Panc1 (cell line): ENCODE measurements at regions not wholly inside any gene's neighbourhood (a gene's known extent, or its start where the extent isn't known, plus 50 kb on each side); places are given as distances from the start of the nearest gene placed in this dataset.

Experiments
- ATAC-seq: fragments of 200-7000 bp; cut with Tn5 transposase; 2 replicates; pipeline ENCODE4 v1.9.1; 2020; ENCODE audit warnings: mild to moderate bottlenecking, moderate library complexity
- BruUV-seq: library from RNA; stranded (reverse); fragments of 400-500 nt; replicated peaks from 2 replicates; lab custom pipeline; 2021; lab: Mats Ljungman, UMichigan
- CTCF ChIA-PET: fragments of 300-600 bp; sonication (Branson Sonifier 250); formaldehyde crosslinking; loops from one replicate; lab custom pipeline; 2022; ENCODE audit warnings: antibody characterized with exemption; lab: Charles Lee
- POLR2A ChIA-PET: fragments of 300-600 bp; sonication (Branson Sonifier 250); formaldehyde crosslinking; loops from one replicate; lab custom pipeline; 2022; ENCODE audit warnings: antibody characterized with exemption; lab: Charles Lee
- DNase-seq: peaks from one replicate; pipeline ENCODE4 v3.0.0-alpha.2; 2010; ENCODE audit warnings: low read depth, low spot score
- H3K27ac ChIP-seq: 2 replicates; pipeline ENCODE4 v1.5.1; 2011; ENCODE audit warnings: mild to moderate bottlenecking, low read length, inconsistent platforms
- H3K27me3 ChIP-seq: fragments of 200-500 bp; sonication (Bioruptor generic); 2 replicates; pipeline ENCODE4 v1.6.0; 2014; ENCODE audit warnings: low read length, inconsistent platforms; ENCODE audit not compliant: control insufficient read depth, insufficient read depth
- H3K36me3 ChIP-seq: fragments of 200-500 bp; sonication (Bioruptor generic); 2 replicates; pipeline ENCODE4 v1.5.1; 2014; ENCODE audit warnings: inconsistent platforms, mild to moderate bottlenecking, low read length, moderate library complexity; ENCODE audit not compliant: control insufficient read depth, insufficient read depth
- H3K4me1 ChIP-seq: 2 replicates; pipeline ENCODE4 v1.5.1; 2011; ENCODE audit warnings: inconsistent platforms, mild to moderate bottlenecking, low read length, moderate library complexity; ENCODE audit not compliant: control insufficient read depth, insufficient read depth
- H3K4me3 ChIP-seq, 2 experiments: 2 replicates each; pipeline ENCODE4 v1.5.1; 2011 to 2012; ENCODE audit warnings: low read depth in 2 of 2, low read length in 2 of 2, mild to moderate bottlenecking in 2 of 2, inconsistent platforms in 1 of 2, moderate library complexity in 1 of 2
- H3K9me3 ChIP-seq: fragments of 200-500 bp; sonication (Bioruptor generic); 2 replicates; pipeline ENCODE4 v1.5.1; 2014; ENCODE audit warnings: low read depth, mild to moderate bottlenecking, inconsistent platforms, low read length, moderate library complexity; ENCODE audit not compliant: control insufficient read depth, insufficient read depth
- POLR2AphosphoS5 ChIP-seq: IDR thresholded peaks from 2 replicates; pipeline ENCODE4 v1.6.1; 2012; ENCODE audit warnings: mild to moderate bottlenecking, low read depth, low read length, moderate library complexity
- SIN3A ChIP-seq: IDR thresholded peaks from 2 replicates; pipeline ENCODE4 v1.6.1; 2012; ENCODE audit warnings: low read depth, mild to moderate bottlenecking, low read length, moderate library complexity, borderline replicate concordance; ENCODE audit not compliant: insufficient read depth
- TCF7L2 ChIP-seq: IDR thresholded peaks from 2 replicates; pipeline ENCODE4 v1.6.1; 2011; ENCODE audit warnings: mild to moderate bottlenecking, low read depth, low read length, inconsistent platforms
- in situ Hi-C: cut with HindIII; loops from 2 replicates; pipeline ENCODE4 v1.10.0; 2016; ENCODE audit warnings: low sequenced_read_pairs, low pct_unique_long_range_greater_than_20kb
- intact Hi-C: fragments of 100-400 bp; cut with micrococcal nuclease; formaldehyde crosslinking; loops from one replicate; pipeline ENCODE4 v1.10.0; 2022; ENCODE audit not compliant: unreplicated experiment
- TF ChIP-seq, protein P1 (sequence below), 2 experiments: IDR thresholded peaks; 2 replicates each; pipeline ENCODE4 v1.6.1; 2011 to 2012; ENCODE audit warnings: low read depth in 2 of 2, control low read depth in 1 of 2, low read length in 1 of 2, mild to moderate bottlenecking in 1 of 2, moderate library complexity in 1 of 2; ENCODE audit not compliant: insufficient read depth in 1 of 2
- TF ChIP-seq, protein P2 (sequence below): fragments of 450-650 bp; IDR thresholded peaks from 2 replicates; pipeline ENCODE4 v1.5.1; 2017; ENCODE audit warnings: mild to moderate bottlenecking

DNA sequence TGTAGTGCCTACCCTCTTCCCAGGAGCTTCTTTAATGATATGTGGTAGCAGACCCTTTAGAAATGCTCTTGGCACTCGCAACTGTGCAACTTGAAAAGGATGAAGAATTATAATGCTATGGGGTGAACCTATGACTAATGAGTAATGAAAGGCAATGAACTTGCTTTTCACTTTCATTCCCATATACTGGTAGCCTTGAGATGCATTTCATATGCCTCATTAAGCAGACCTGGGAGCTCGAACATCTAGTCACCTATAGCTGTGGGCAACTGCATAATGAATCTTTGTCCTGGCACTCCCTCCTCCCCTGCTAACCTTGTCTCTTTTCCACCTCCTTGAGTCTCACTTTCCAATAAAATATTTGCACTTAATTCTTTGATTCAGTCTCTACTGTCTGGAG, 605.9 kb upstream of the DAB2 start:
- no TSS peak for BruUV-seq
- no peak for TF ChIP-seq TCF7L2
- TF ChIP-seq SIN3A = no peak
- TF ChIP-seq, protein P1, sequence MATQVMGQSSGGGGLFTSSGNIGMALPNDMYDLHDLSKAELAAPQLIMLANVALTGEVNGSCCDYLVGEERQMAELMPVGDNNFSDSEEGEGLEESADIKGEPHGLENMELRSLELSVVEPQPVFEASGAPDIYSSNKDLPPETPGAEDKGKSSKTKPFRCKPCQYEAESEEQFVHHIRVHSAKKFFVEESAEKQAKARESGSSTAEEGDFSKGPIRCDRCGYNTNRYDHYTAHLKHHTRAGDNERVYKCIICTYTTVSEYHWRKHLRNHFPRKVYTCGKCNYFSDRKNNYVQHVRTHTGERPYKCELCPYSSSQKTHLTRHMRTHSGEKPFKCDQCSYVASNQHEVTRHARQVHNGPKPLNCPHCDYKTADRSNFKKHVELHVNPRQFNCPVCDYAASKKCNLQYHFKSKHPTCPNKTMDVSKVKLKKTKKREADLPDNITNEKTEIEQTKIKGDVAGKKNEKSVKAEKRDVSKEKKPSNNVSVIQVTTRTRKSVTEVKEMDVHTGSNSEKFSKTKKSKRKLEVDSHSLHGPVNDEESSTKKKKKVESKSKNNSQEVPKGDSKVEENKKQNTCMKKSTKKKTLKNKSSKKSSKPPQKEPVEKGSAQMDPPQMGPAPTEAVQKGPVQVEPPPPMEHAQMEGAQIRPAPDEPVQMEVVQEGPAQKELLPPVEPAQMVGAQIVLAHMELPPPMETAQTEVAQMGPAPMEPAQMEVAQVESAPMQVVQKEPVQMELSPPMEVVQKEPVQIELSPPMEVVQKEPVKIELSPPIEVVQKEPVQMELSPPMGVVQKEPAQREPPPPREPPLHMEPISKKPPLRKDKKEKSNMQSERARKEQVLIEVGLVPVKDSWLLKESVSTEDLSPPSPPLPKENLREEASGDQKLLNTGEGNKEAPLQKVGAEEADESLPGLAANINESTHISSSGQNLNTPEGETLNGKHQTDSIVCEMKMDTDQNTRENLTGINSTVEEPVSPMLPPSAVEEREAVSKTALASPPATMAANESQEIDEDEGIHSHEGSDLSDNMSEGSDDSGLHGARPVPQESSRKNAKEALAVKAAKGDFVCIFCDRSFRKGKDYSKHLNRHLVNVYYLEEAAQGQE (IDR thresholded peaks at IDR 0.05; ENCODE audit: insufficient read depth in 1 of 2, low read depth in 2 of 2, low read length in 1 of 2) = no peak
- TF ChIP-seq, protein P2, sequence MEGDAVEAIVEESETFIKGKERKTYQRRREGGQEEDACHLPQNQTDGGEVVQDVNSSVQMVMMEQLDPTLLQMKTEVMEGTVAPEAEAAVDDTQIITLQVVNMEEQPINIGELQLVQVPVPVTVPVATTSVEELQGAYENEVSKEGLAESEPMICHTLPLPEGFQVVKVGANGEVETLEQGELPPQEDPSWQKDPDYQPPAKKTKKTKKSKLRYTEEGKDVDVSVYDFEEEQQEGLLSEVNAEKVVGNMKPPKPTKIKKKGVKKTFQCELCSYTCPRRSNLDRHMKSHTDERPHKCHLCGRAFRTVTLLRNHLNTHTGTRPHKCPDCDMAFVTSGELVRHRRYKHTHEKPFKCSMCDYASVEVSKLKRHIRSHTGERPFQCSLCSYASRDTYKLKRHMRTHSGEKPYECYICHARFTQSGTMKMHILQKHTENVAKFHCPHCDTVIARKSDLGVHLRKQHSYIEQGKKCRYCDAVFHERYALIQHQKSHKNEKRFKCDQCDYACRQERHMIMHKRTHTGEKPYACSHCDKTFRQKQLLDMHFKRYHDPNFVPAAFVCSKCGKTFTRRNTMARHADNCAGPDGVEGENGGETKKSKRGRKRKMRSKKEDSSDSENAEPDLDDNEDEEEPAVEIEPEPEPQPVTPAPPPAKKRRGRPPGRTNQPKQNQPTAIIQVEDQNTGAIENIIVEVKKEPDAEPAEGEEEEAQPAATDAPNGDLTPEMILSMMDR = no peak
- no peak for TF ChIP-seq POLR2AphosphoS5
- CTCF ChIA-PET = no interaction called here
- H3K4me3 ChIP-seq = no peak overlapping the region
- H3K9me3 ChIP-seq = no peaks in the 10 kb centered on the region
- ATAC-seq (no peak), DNase-seq (no peak)
- no peaks in the 10 kb centered on the region for H3K4me1 ChIP-seq
- POLR2A ChIA-PET = no interaction called here
- H3K27ac ChIP-seq = no peak overlapping the region
- H3K36me3 ChIP-seq = no peaks in the 10 kb centered on the region
- in situ Hi-C loops = no loop called here
- intact Hi-C loops = no loop called here
- no peaks in the 10 kb centered on the region for H3K27me3 ChIP-seq

DNA sequence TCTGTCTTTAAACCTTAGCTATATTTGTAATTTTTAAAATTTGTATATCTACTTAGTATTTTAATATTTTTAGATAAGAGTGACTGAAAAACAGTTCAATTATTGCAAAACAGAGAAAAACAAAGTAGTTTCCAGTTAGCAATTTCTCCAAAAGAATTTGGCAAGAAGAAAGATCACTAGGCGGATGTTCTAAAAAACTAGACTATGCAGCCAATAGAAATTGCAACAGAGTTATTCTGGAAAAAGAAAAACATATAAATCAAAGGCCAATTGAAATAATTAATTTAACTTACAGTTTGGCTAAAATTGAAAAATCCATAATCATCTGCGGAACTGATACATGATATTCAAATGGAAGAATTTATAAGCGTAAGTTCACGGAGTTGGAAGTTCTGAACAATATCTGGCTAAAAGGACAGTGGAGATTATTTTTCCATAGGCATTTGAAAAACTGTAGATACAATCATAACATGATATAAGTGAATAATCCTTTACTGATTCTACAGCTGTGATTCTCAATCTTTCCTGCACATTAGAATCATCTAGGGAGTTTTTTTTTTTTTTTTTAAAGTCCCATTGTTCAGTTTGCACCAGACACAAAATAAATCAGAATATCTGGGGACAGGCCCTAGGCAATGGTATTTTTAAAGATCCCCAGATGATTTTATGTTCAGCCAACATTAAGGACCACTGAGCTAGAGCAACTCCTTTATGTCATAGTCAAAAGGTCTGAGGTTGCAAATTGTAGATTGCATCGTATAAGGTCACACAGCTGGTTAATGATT, 605.1 kb upstream of the DAB2 start:
- ChIA-PET CTCF (no interaction called here), POLR2A (no interaction called here)
- Histone ChIP-seq H3K9me3 (no peaks in the 10 kb centered on the region), H3K36me3 (no peaks in the 10 kb centered on the region), H3K4me1 (no peaks in the 10 kb centered on the region), H3K27ac (no peak overlapping the region), H3K27me3 (no peaks in the 10 kb centered on the region), H3K4me3 (no peak overlapping the region)
- intact Hi-C loops = no loop called here
- TF ChIP-seq POLR2AphosphoS5 = no peak
- no peak for TF ChIP-seq TCF7L2
- TF ChIP-seq, protein P1 (IDR thresholded peaks at IDR 0.05; ENCODE audit: insufficient read depth in 1 of 2, low read depth in 2 of 2, low read length in 1 of 2) = no peak
- no peak for TF ChIP-seq SIN3A
- TF ChIP-seq, protein P2 = no peak
- ATAC-seq (no peak), DNase-seq (no peak)
- no TSS peak for BruUV-seq
- in situ Hi-C loops = no loop called here
